Activated CD8-positive, alpha-beta memory T cell treated with anti-CD3 and anti-CD28 coated beads, Interleukin-2, amount 10 ng/mL, durations not matched to agents 7 days and 5 days (primary cell): ENCODE measurements at regions not wholly inside any gene's neighbourhood (a gene's known extent, or its start where the extent isn't known, plus 50 kb on each side); places are given as distances from the start of the nearest gene placed in this dataset.

ENCODE experiments used
- ATAC-seq: fragments of 150-1000 bp; cut with Tn5 transposase; one replicate; pipeline ENCODE4 v1.10.0; 2021; ENCODE audit warnings: moderate library complexity
- CTCF ChIA-PET: fragments of 350-600 bp; sonication (Branson Sonifier 250); formaldehyde crosslinking; loops from one replicate; lab custom pipeline; 2021; ENCODE audit warnings: antibody characterized with exemption; lab: Charles Lee
- DNase-seq: peaks from one replicate; pipeline ENCODE4 v3.0.0-alpha.2; 2020
- H3K27ac Mint-ChIP-seq: one replicate; pipeline ENCODE4 v1.8.0; 2021; ENCODE audit warnings: mild to moderate bottlenecking, mixed read lengths
- H3K27me3 Mint-ChIP-seq: one replicate; pipeline ENCODE4 v1.8.0; 2021; ENCODE audit warnings: mixed read lengths
- H3K36me3 Mint-ChIP-seq: one replicate; pipeline ENCODE4 v1.8.0; 2021; ENCODE audit warnings: mild to moderate bottlenecking, mixed read lengths
- H3K4me1 Mint-ChIP-seq: one replicate; pipeline ENCODE4 v1.8.0; 2021; ENCODE audit warnings: mixed read lengths
- H3K4me3 Mint-ChIP-seq: one replicate; pipeline ENCODE4 v1.8.0; 2021; ENCODE audit warnings: mild to moderate bottlenecking, moderate library complexity, mixed read lengths
- H3K9me3 Mint-ChIP-seq: one replicate; pipeline ENCODE4 v1.8.0; 2022; ENCODE audit warnings: low read depth, mixed read lengths

- no peaks in the 10 kb centered on the region for H3K36me3 Mint-ChIP-seq
- H3K27me3 Mint-ChIP-seq: no peaks in the 10 kb centered on the region
- no peaks in the 10 kb centered on the region for H3K4me1 Mint-ChIP-seq
- CTCF ChIA-PET: no interaction called here
- H3K4me3 Mint-ChIP-seq: no peak overlapping the region
- no peaks in the 10 kb centered on the region for H3K9me3 Mint-ChIP-seq
- ATAC-seq (no peak), DNase-seq (no peak)
- no peak overlapping the region for H3K27ac Mint-ChIP-seq
Measured at GRCh38 chr2:153047220-153047619, 328.8 kb downstream of the ARL6IP6 start.

GRCh38 chr2:153043385-153043784, 325.0 kb downstream of the ARL6IP6 start:
- CTCF ChIA-PET: no interaction called here
- DNase-seq: no peak
- no peak for ATAC-seq
- Mint-ChIP-seq H3K4me3 (no peak overlapping the region), H3K27me3 (no peaks in the 10 kb centered on the region), H3K36me3 (no peaks in the 10 kb centered on the region), H3K9me3 (no peaks in the 10 kb centered on the region), H3K4me1 (no peaks in the 10 kb centered on the region), H3K27ac (no peak overlapping the region)

- H3K4me1 Mint-ChIP-seq: no peaks in the 10 kb centered on the region
Measured at GRCh38 chr2:153028626-153029025, 310.2 kb downstream of the ARL6IP6 start.

GRCh38 chr2:153027533-153027932, 309.1 kb downstream of the ARL6IP6 start:
- Mint-ChIP-seq H3K36me3 (no peaks in the 10 kb centered on the region), H3K9me3 (no peaks in the 10 kb centered on the region), H3K4me3 (no peak overlapping the region), H3K27ac (no peak overlapping the region), H3K4me1 (no peaks in the 10 kb centered on the region), H3K27me3 (no peaks in the 10 kb centered on the region)
- DNase-seq (no peak), ATAC-seq (no peak)
- CTCF ChIA-PET: no interaction called here

More at GRCh38 chr2:153028626-153029025, 310.2 kb downstream of the ARL6IP6 start:
- Mint-ChIP-seq H3K4me3 (no peak overlapping the region), H3K27me3 (no peaks in the 10 kb centered on the region), H3K9me3 (no peaks in the 10 kb centered on the region), H3K36me3 (no peaks in the 10 kb centered on the region), H3K27ac (no peak overlapping the region)
- ATAC-seq (no peak), DNase-seq (no peak)
- CTCF ChIA-PET: no interaction called here

- Mint-ChIP-seq H3K9me3 (peaks cover 11% of the 10 kb centered on the region), H3K4me1 (no peaks in the 10 kb centered on the region), H3K4me3 (no peak overlapping the region), H3K36me3 (no peaks in the 10 kb centered on the region), H3K27me3 (no peaks in the 10 kb centered on the region), H3K27ac (no peak overlapping the region)
- ATAC-seq (no peak), DNase-seq (no peak)
- CTCF ChIA-PET: no interaction called here
Measured at GRCh38 chr2:153020201-153020600, 301.8 kb downstream of the ARL6IP6 start.

GRCh38 chr2:153005071-153005730, 286.8 kb downstream of the ARL6IP6 start:
- CTCF ChIA-PET: interaction anchor here (1.5 kb wide), 1 partner anchor 79 kb away, joined by 3 read pairs; no protein-coding TSS in a partner anchor
- peaks cover 2% of the 10 kb centered on the region for H3K9me3 Mint-ChIP-seq
- no peak overlapping the region for H3K27ac Mint-ChIP-seq
- H3K27me3 Mint-ChIP-seq: no peaks in the 10 kb centered on the region
- no peaks in the 10 kb centered on the region for H3K4me1 Mint-ChIP-seq
- H3K4me3 Mint-ChIP-seq: no peak overlapping the region
- H3K36me3 Mint-ChIP-seq: no peaks in the 10 kb centered on the region
- DNase-seq: no peak
- ATAC-seq: no peak

- Mint-ChIP-seq H3K9me3 (peaks cover 2% of the 10 kb centered on the region), H3K27me3 (no peaks in the 10 kb centered on the region), H3K4me3 (no peak overlapping the region), H3K4me1 (no peaks in the 10 kb centered on the region), H3K36me3 (no peaks in the 10 kb centered on the region), H3K27ac (no peak overlapping the region)
- CTCF ChIA-PET: interaction anchor here (1.5 kb wide), 1 partner anchor 79 kb away, joined by 3 read pairs; no protein-coding TSS in a partner anchor
- no peak for ATAC-seq
- DNase-seq: no peak
Measured at GRCh38 chr2:153004627-153005026, 286.2 kb downstream of the ARL6IP6 start.

GRCh38 chr2:152974146-152974545, 255.7 kb downstream of the ARL6IP6 start:
- H3K27me3 Mint-ChIP-seq: no peaks in the 10 kb centered on the region
- no peak overlapping the region for H3K4me3 Mint-ChIP-seq
- H3K36me3 Mint-ChIP-seq: no peaks in the 10 kb centered on the region
- H3K9me3 Mint-ChIP-seq: peaks cover 8% of the 10 kb centered on the region
- H3K4me1 Mint-ChIP-seq: no peaks in the 10 kb centered on the region
- ATAC-seq (no peak), DNase-seq (no peak)
- CTCF ChIA-PET: no interaction called here
- H3K27ac Mint-ChIP-seq: no peak overlapping the region

- Mint-ChIP-seq H3K27me3 (no peaks in the 10 kb centered on the region), H3K36me3 (no peaks in the 10 kb centered on the region), H3K4me1 (no peaks in the 10 kb centered on the region), H3K4me3 (no peak overlapping the region), H3K27ac (no peak overlapping the region), H3K9me3 (peaks cover 10% of the 10 kb centered on the region)
- DNase-seq (no peak), ATAC-seq (no peak)
- CTCF ChIA-PET: no interaction called here
Measured at GRCh38 chr2:152971685-152972084, 253.3 kb downstream of the ARL6IP6 start.

- Mint-ChIP-seq H3K4me3 (no peak overlapping the region), H3K9me3 (no peaks in the 10 kb centered on the region), H3K27me3 (no peaks in the 10 kb centered on the region), H3K36me3 (no peaks in the 10 kb centered on the region), H3K4me1 (no peaks in the 10 kb centered on the region), H3K27ac (no peak overlapping the region)
- CTCF ChIA-PET: no interaction called here
- DNase-seq: no peak
- ATAC-seq: no peak
Measured at GRCh38 chr2:152962446-152962845, 244.0 kb downstream of the ARL6IP6 start.

GRCh38 chr2:152961351-152961750, 242.9 kb downstream of the ARL6IP6 start:
- ATAC-seq (no peak), DNase-seq (no peak)
- no peak overlapping the region for H3K4me3 Mint-ChIP-seq
- no peaks in the 10 kb centered on the region for H3K4me1 Mint-ChIP-seq
- no peaks in the 10 kb centered on the region for H3K27me3 Mint-ChIP-seq
- CTCF ChIA-PET: no interaction called here
- no peaks in the 10 kb centered on the region for H3K36me3 Mint-ChIP-seq
- no peak overlapping the region for H3K27ac Mint-ChIP-seq
- no peaks in the 10 kb centered on the region for H3K9me3 Mint-ChIP-seq

GRCh38 chr2:152950126-152950525, 231.7 kb downstream of the ARL6IP6 start:
- no peaks in the 10 kb centered on the region for H3K36me3 Mint-ChIP-seq
- no peak for DNase-seq
- no peak overlapping the region for H3K4me3 Mint-ChIP-seq
- CTCF ChIA-PET: no interaction called here
- no peaks in the 10 kb centered on the region for H3K27me3 Mint-ChIP-seq
- H3K27ac Mint-ChIP-seq: no peak overlapping the region
- H3K4me1 Mint-ChIP-seq: peaks cover 5% of the 10 kb centered on the region
- no peaks in the 10 kb centered on the region for H3K9me3 Mint-ChIP-seq
- no peak for ATAC-seq

GRCh38 chr2:152944099-152944498, 225.7 kb downstream of the ARL6IP6 start:
- Mint-ChIP-seq H3K27me3 (no peaks in the 10 kb centered on the region), H3K36me3 (no peaks in the 10 kb centered on the region), H3K4me3 (no peak overlapping the region), H3K4me1 (peaks cover 5% of the 10 kb centered on the region), H3K9me3 (no peaks in the 10 kb centered on the region), H3K27ac (no peak overlapping the region)
- ATAC-seq (no peak), DNase-seq (no peak)
- CTCF ChIA-PET: no interaction called here

- CTCF ChIA-PET: no interaction called here
- Mint-ChIP-seq H3K4me1 (peaks cover 5% of the 10 kb centered on the region), H3K27ac (no peak overlapping the region), H3K9me3 (peaks cover 6% of the 10 kb centered on the region), H3K27me3 (no peaks in the 10 kb centered on the region), H3K36me3 (no peaks in the 10 kb centered on the region), H3K4me3 (no peak overlapping the region)
- no peak for ATAC-seq
- no peak for DNase-seq
Measured at GRCh38 chr2:152942940-152943440, 224.6 kb downstream of the ARL6IP6 start.
